T-helper 22 cell (primary cell): ENCODE measurements at regions not wholly inside any gene's neighbourhood (a gene's known extent, or its start where the extent isn't known, plus 50 kb on each side); places are given as distances from the start of the nearest gene placed in this dataset.
A peak's percentile ranks its signal among the peaks of the same experiment; 100 is the strongest.

ENCODE experiments used
- DNase-seq: peaks from one replicate; pipeline ENCODE4 v3.0.0-alpha.2; 2020; ENCODE audit warnings: low read depth

GRCh38 chr12:127268706-127269425, 998.1 kb upstream of the TMEM132C start:
- DNase-seq = no peak

GRCh38 chr12:127270193-127270592, 996.8 kb upstream of the TMEM132C start:
- DNase-seq = no peak

- DNase-seq = no peak
Observed at GRCh38 chr12:127271776-127272175, 995.2 kb upstream of the TMEM132C start.

- no peak for DNase-seq
Observed at GRCh38 chr12:127272864-127273263, 994.1 kb upstream of the TMEM132C start.

GRCh38 chr12:127273626-127274025, 993.3 kb upstream of the TMEM132C start:
- no peak for DNase-seq

GRCh38 chr12:127275416-127275815, 991.6 kb upstream of the TMEM132C start:
- DNase-seq = no peak

GRCh38 chr12:127277882-127278281, 989.1 kb upstream of the TMEM132C start:
- DNase-seq = no peak

GRCh38 chr12:127278351-127278750, 988.6 kb upstream of the TMEM132C start:
- DNase-seq = no peak

- DNase-seq = peak; percentile 13
Observed at GRCh38 chr12:127280393-127281275, 986.3 kb upstream of the TMEM132C start.

GRCh38 chr12:127282786-127283565, 984.0 kb upstream of the TMEM132C start:
- no peak for DNase-seq

- no peak for DNase-seq
Observed at GRCh38 chr12:127284021-127284420, 982.9 kb upstream of the TMEM132C start.

- no peak for DNase-seq
Observed at GRCh38 chr12:127284870-127285431, 982.0 kb upstream of the TMEM132C start.

- DNase-seq = no peak
Observed at GRCh38 chr12:127286281-127286680, 980.7 kb upstream of the TMEM132C start.

- no peak for DNase-seq
Observed at GRCh38 chr12:127287256-127287655, 979.7 kb upstream of the TMEM132C start.

GRCh38 chr12:127290251-127290650, 976.7 kb upstream of the TMEM132C start:
- DNase-seq = no peak

- no peak for DNase-seq
Observed at GRCh38 chr12:127292736-127293135, 974.2 kb upstream of the TMEM132C start.

GRCh38 chr12:127293507-127294310, 973.3 kb upstream of the TMEM132C start:
- no peak for DNase-seq

GRCh38 chr12:127294651-127295210, 972.2 kb upstream of the TMEM132C start:
- no peak for DNase-seq

- DNase-seq = no peak
Observed at GRCh38 chr12:127295630-127296029, 971.3 kb upstream of the TMEM132C start.

- no peak for DNase-seq
Observed at GRCh38 chr12:127296591-127296990, 970.4 kb upstream of the TMEM132C start.

GRCh38 chr12:127297327-127297726, 969.6 kb upstream of the TMEM132C start:
- DNase-seq = no peak
